Lower leg skin (tissue), 3 donors: ENCODE measurements at regions not wholly inside any gene's neighbourhood (a gene's known extent, or its start where the extent isn't known, plus 50 kb on each side); places are given as distances from the start of the nearest gene placed in this dataset.

Experiments
- CTCF ChIP-seq, 3 donors: fragments of 450-650 bp; IDR thresholded peaks; one replicate each; pipeline ENCODE4 v1.5.1; 2016; ENCODE audit warnings: antibody characterized with exemption in 3 of 3, mild to moderate bottlenecking in 3 of 3, moderate library complexity in 2 of 3
- POLR2A ChIP-seq, 2 donors: fragments of 450-650 bp; IDR thresholded peaks; one replicate each; pipeline ENCODE4 v1.6.1; 2016 to 2017; ENCODE audit warnings: antibody characterized with exemption in 2 of 2, mild to moderate bottlenecking in 1 of 2, moderate library complexity in 1 of 2

- TF ChIP-seq CTCF (IDR thresholded peaks at IDR 0.05) (no peak), POLR2A (IDR thresholded peaks at IDR 0.05) (no peak)
Measured at GRCh38 chr2:21658269-21658668, 534.5 kb downstream of the TDRD15 start.
